GM19328 (cell line): ENCODE measurements at regions not wholly inside any gene's neighbourhood (a gene's known extent, or its start where the extent isn't known, plus 50 kb on each side); places are given as distances from the start of the nearest gene placed in this dataset.

Source experiments
- ATAC-seq: cut with Tn5 transposase; IDR thresholded peaks from one replicate; pipeline ENCODE4 v1.9.1; 2021; ENCODE audit warnings: mild to moderate bottlenecking, moderate library complexity; ENCODE audit not compliant: unreplicated experiment

DNA sequence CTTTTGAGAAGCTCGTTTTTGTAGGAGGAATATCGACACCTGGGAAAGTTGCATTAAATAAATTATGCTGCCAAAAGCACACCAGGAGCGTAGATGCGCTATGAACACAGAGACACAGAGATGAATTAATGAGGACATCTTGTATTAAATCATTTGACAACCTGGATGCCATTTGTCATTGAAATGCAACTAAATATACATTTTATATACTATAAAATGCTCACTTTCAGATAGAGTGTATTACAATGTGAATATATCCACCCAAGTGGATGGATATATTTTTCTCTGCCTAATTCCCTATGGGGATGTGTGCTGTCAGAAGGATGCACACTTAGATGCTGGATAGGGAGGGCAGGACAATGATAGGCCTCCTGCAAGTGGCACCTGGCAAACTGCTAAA is 426.2 kb downstream of the RIT2 start:
- ATAC-seq: no peak
